ENCODE measurements at regions not wholly inside any gene's neighbourhood (a gene's known extent, or its start where the extent isn't known, plus 50 kb on each side); places are given as distances from the start of the nearest gene placed in this dataset.

- TF ChIP-seq CTCF (IDR thresholded peaks at IDR 0.05) (no peak), POLR2A (IDR thresholded peaks at IDR 0.05) (no peak), EP300 (IDR thresholded peaks at IDR 0.05) (no peak)
These were observed 70.2 kb upstream of the EGLN3 start for GRCh38 chr14:34021096-34021495.
